Natural killer cell treated with Interleukin-12 subunit alpha and Interleukin-12 subunit beta and Interleukin-15 and Interleukin-18, amount 100 ng/mL, for 72 hours (primary cell): ENCODE measurements at regions not wholly inside any gene's neighbourhood (a gene's known extent, or its start where the extent isn't known, plus 50 kb on each side); places are given as distances from the start of the nearest gene placed in this dataset.

ENCODE experiments used
- ATAC-seq, 2 donors: fragments of 150-1000 bp; cut with Tn5 transposase in 1 of 2; sonication (Bioruptor Pico), chemical (Tn5 transposase) in 1 of 2; 2 replicates each; pipeline ENCODE4 v1.10.0; 2021
- DNase-seq: peaks from one replicate; pipeline ENCODE4 v3.0.0; 2022; ENCODE audit warnings: low spot score
- H3K27ac Mint-ChIP-seq, 2 donors: 1 replicate in 1 of 2; 2 replicates in 1 of 2; pipeline ENCODE4 v1.8.0; 2022; ENCODE audit warnings: mixed read lengths in 2 of 2, mild to moderate bottlenecking in 1 of 2, moderate library complexity in 1 of 2
- H3K27me3 Mint-ChIP-seq, 2 donors: 1 replicate in 1 of 2; 2 replicates in 1 of 2; pipeline ENCODE4 v1.8.0; 2022; ENCODE audit warnings: mixed read lengths in 2 of 2
- H3K36me3 Mint-ChIP-seq: one replicate; pipeline ENCODE4 v1.8.0; 2022; ENCODE audit warnings: mixed read lengths
- H3K4me1 Mint-ChIP-seq, 2 donors: 1 replicate in 1 of 2; 2 replicates in 1 of 2; pipeline ENCODE4 v1.8.0; 2022; ENCODE audit warnings: low read depth in 2 of 2, mixed read lengths in 2 of 2, mild to moderate bottlenecking in 1 of 2
- H3K4me3 Mint-ChIP-seq: one replicate; pipeline ENCODE4 v1.8.0; 2022; ENCODE audit warnings: mixed read lengths
- H3K9me3 Mint-ChIP-seq: 2 replicates; pipeline ENCODE4 v1.8.0; 2022; ENCODE audit warnings: mixed read lengths

GRCh38 chr6:137734005-137734874 is 132.8 kb upstream of the TNFAIP3 start:
- peaks cover 7 to 12% of the 10 kb centered on the region in 2 donors for H3K27me3 Mint-ChIP-seq
- no peaks in the 10 kb centered on the region for H3K36me3 Mint-ChIP-seq
- no peak overlapping the region for H3K27ac Mint-ChIP-seq
- H3K4me1 Mint-ChIP-seq = peaks cover 22 to 26% of the 10 kb centered on the region in 2 donors
- ATAC-seq (no peak), DNase-seq (no peak)
- no peak overlapping the region for H3K4me3 Mint-ChIP-seq
- H3K9me3 Mint-ChIP-seq = no peaks in the 10 kb centered on the region

GRCh38 chr6:137734875-137735182 is 132.2 kb upstream of the TNFAIP3 start:
- no peak overlapping the region for H3K4me3 Mint-ChIP-seq
- ATAC-seq = no peak
- peaks cover 22 to 26% of the 10 kb centered on the region in 2 donors for H3K4me1 Mint-ChIP-seq
- H3K27me3 Mint-ChIP-seq = peaks cover 7 to 12% of the 10 kb centered on the region in 2 donors
- no peak overlapping the region for H3K27ac Mint-ChIP-seq
- H3K36me3 Mint-ChIP-seq = no peaks in the 10 kb centered on the region
- no peaks in the 10 kb centered on the region for H3K9me3 Mint-ChIP-seq
- no peak for DNase-seq

GRCh38 chr6:137736048-137736818 is 130.8 kb upstream of the TNFAIP3 start:
- no peak overlapping the region for H3K4me3 Mint-ChIP-seq

GRCh38 chr6:137736911-137737310 is 130.1 kb upstream of the TNFAIP3 start:
- Mint-ChIP-seq H3K9me3 (peaks cover 3% of the 10 kb centered on the region), H3K4me1 (peaks cover 22 to 33% of the 10 kb centered on the region in 2 donors), H3K36me3 (no peaks in the 10 kb centered on the region), H3K27me3 (peaks cover 7 to 16% of the 10 kb centered on the region in 2 donors), H3K27ac (peak overlapping the region in 1 of 2 donors; percentile 66), H3K4me3 (no peak overlapping the region)
- no peak for DNase-seq
- ATAC-seq = no peak

More at GRCh38 chr6:137736048-137736818, 130.8 kb upstream of the TNFAIP3 start:
- no peak for ATAC-seq
- H3K27me3 Mint-ChIP-seq = peaks cover 7 to 16% of the 10 kb centered on the region in 2 donors
- peaks cover 22 to 34% of the 10 kb centered on the region in 2 donors for H3K4me1 Mint-ChIP-seq
- H3K9me3 Mint-ChIP-seq = peaks cover 3% of the 10 kb centered on the region
- no peaks in the 10 kb centered on the region for H3K36me3 Mint-ChIP-seq
- no peak for DNase-seq
- peak overlapping the region in 1 of 2 donors; percentile 66 for H3K27ac Mint-ChIP-seq

GRCh38 chr6:137737836-137738596 is 129.0 kb upstream of the TNFAIP3 start:
- Mint-ChIP-seq H3K27me3 (peaks cover 7 to 12% of the 10 kb centered on the region in 2 donors), H3K4me1 (peaks cover 22 to 29% of the 10 kb centered on the region in 2 donors), H3K27ac (peak overlapping the region in 1 of 2 donors; percentile 33), H3K4me3 (no peak overlapping the region), H3K9me3 (peaks cover 3% of the 10 kb centered on the region), H3K36me3 (no peaks in the 10 kb centered on the region)
- DNase-seq (no peak), ATAC-seq (peak; percentile 51 to 64)

DNA sequence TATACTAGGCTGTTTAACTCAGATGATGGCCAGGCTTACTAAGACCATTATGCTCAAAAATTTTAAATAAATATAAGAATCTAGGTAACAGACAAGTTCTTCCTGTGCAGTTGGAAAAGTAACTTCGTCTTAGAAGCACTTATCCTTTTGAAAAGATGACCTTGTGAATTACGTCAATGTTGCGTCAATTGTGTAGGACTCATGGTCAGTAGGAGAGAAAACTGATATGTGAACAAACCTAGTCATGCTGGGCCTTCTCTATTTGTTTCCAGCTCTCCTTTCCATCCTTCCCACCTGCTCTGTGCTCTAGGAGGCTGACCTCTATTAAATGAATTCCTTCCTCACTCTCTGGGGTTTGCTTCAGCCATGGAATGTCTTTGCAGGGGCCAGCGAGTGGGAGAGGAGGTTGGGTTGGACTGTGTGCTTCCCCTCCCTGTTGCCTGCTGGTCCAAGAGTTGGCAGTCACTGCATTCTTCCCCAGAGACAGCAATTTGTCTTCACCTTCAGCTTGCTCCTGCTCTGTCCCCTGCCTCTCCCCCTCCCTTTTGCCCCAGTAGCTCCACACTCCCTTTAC is 128.0 kb upstream of the TNFAIP3 start:
- peaks cover 4 to 12% of the 10 kb centered on the region in 2 donors for H3K27me3 Mint-ChIP-seq
- H3K9me3 Mint-ChIP-seq = peaks cover 3% of the 10 kb centered on the region
- ATAC-seq (no peak), DNase-seq (no peak)
- H3K4me1 Mint-ChIP-seq = peaks cover 22 to 30% of the 10 kb centered on the region in 2 donors
- no peaks in the 10 kb centered on the region for H3K36me3 Mint-ChIP-seq
- H3K27ac Mint-ChIP-seq = no peak overlapping the region
- H3K4me3 Mint-ChIP-seq = no peak overlapping the region

GRCh38 chr6:137739544-137739943 is 127.5 kb upstream of the TNFAIP3 start:
- H3K4me1 Mint-ChIP-seq = peaks cover 25 to 30% of the 10 kb centered on the region in 2 donors
- H3K4me3 Mint-ChIP-seq = no peak overlapping the region
- peaks cover 3% of the 10 kb centered on the region for H3K9me3 Mint-ChIP-seq
- no peaks in the 10 kb centered on the region for H3K36me3 Mint-ChIP-seq
- ATAC-seq (no peak), DNase-seq (no peak)
- peaks cover 0 to 12% of the 10 kb centered on the region in 2 donors for H3K27me3 Mint-ChIP-seq
- no peak overlapping the region for H3K27ac Mint-ChIP-seq

DNA sequence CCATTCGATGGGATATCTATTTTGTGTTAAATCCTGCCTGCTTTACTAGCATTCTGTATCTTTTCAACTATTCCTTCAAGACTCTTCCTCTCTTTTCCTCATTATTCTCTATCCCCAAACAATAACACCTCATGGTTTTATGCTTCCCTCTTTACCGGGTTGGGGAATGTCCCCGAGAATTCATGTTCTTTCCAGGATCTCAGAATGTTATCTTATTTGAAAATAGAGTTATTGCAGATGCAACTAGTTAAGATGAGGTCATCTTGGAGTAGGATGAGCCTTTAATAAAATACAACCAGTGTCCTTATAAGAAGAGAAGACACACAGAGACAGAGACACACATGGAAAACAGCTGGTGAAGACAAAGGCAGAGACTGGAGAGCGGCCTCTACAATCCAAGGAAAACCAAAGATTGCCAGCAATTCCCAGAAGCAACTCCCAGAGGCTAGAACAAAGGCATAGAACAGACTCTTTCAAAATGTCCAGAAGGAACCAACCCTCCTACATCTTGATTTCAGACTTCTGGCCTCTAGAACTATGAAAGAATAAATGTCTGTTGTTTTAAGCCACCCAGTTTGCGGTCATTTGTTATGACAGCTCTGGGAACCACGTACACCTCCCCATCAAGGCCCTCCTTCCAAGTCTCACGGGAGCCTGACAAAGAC is 126.8 kb upstream of the TNFAIP3 start:
- peaks cover 32 to 35% of the 10 kb centered on the region in 2 donors for H3K4me1 Mint-ChIP-seq
- peaks cover 0 to 12% of the 10 kb centered on the region in 2 donors for H3K27me3 Mint-ChIP-seq
- DNase-seq (no peak), ATAC-seq (no peak)
- H3K27ac Mint-ChIP-seq = peak overlapping the region in 1 of 2 donors; percentile 9
- H3K4me3 Mint-ChIP-seq = no peak overlapping the region
- no peaks in the 10 kb centered on the region for H3K36me3 Mint-ChIP-seq
- peaks cover 3% of the 10 kb centered on the region for H3K9me3 Mint-ChIP-seq

DNA sequence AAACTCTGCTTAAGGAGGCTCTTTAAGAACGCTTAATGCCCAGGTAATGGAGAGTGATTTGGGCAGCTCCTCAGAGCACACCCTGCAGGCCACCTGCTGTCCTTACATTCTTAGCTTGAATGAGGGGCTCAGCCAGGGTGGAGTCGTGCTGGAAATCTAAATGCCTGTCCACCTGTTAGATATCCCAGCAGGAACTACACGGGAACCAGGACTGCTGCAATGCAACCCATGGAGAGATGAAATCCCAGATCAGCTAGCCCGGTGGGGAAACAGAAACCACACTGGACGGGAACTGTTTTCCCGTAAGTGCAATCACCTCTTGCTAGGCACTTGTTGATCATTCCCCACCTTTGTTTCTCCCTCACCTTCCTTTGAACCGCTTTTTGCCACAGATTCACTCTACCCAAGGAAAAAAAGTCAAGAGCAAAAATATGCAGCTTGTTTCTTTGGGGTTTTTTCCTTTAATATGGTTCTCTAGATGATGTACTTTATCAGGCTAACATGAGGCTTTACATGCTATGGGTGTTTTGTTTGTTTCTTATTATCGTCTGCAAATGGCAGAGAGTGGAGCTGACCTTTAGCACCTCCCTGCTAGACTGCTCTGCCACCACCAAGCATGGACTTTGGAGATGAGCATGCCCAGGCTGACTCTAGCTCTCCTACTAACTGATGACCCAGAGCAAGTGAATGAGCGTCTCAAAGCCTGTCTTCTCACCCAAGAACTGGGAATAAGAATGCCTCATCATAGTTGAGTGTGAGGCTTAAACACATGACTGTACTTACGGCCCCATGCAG is 125.9 kb upstream of the TNFAIP3 start:
- no peak overlapping the region for H3K27ac Mint-ChIP-seq

GRCh38 chr6:137743493-137743892 is 123.6 kb upstream of the TNFAIP3 start:
- Mint-ChIP-seq H3K36me3 (no peaks in the 10 kb centered on the region), H3K9me3 (peaks cover 3% of the 10 kb centered on the region), H3K27ac (no peak overlapping the region), H3K27me3 (peaks cover 0 to 6% of the 10 kb centered on the region in 2 donors), H3K4me1 (peaks cover 14 to 33% of the 10 kb centered on the region in 2 donors), H3K4me3 (no peak overlapping the region)
- ATAC-seq (no peak), DNase-seq (no peak)

More for the DNA sequence above, 125.9 kb upstream of the TNFAIP3 start:
- H3K9me3 Mint-ChIP-seq = peaks cover 3% of the 10 kb centered on the region
- ATAC-seq (no peak), DNase-seq (no peak)
- peaks cover 30 to 38% of the 10 kb centered on the region in 2 donors for H3K4me1 Mint-ChIP-seq
- no peaks in the 10 kb centered on the region for H3K36me3 Mint-ChIP-seq
- H3K27me3 Mint-ChIP-seq = peaks cover 0 to 8% of the 10 kb centered on the region in 2 donors
- no peak overlapping the region for H3K4me3 Mint-ChIP-seq

DNA sequence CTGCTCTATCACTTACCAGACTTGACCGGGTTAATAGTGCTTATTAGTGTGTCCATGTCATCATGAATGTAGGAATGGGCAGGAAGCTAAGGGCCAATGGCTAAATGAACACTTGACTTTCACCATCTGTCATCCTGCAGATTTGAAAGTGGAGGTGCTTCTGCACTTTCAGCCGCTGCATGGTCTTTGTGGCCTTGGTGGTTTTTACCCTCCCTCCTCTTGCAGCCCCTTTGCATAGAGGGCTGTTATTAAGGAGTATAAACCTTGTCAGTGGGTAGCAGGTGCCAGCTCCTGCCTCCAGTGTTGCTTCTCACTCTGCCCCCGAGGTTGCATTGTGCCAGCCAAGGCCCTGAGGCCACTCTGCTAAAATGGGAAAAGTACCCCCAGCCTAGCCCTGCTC is 122.2 kb upstream of the TNFAIP3 start:
- ATAC-seq (no peak), DNase-seq (no peak)
- Mint-ChIP-seq H3K27ac (no peak overlapping the region), H3K36me3 (no peaks in the 10 kb centered on the region), H3K27me3 (peaks cover 0 to 6% of the 10 kb centered on the region in 2 donors), H3K4me1 (peaks cover 14 to 34% of the 10 kb centered on the region in 2 donors), H3K4me3 (no peak overlapping the region), H3K9me3 (peaks cover 3% of the 10 kb centered on the region)

DNA sequence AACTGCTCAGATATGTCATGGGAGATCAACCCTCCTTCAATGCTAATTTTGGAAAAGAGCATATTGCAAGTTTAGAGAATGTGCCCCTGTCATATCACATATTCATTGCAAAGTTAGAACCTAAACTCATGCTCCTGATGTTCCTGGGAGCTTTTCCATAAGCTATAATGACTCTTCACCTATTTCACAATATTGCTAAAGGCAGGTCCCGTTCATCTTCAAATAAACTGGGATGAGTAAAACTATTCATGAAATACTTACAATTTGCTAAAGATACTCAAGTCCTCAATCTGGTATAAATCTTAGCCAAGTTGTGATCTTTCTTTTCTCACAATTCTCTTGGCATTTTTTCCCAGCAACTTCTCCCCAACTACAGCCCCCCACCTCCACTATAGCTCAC is 121.7 kb upstream of the TNFAIP3 start:
- Mint-ChIP-seq H3K9me3 (no peaks in the 10 kb centered on the region), H3K27ac (no peak overlapping the region), H3K4me3 (no peak overlapping the region), H3K4me1 (peaks cover 14 to 33% of the 10 kb centered on the region in 2 donors), H3K36me3 (no peaks in the 10 kb centered on the region), H3K27me3 (peaks cover 0 to 2% of the 10 kb centered on the region in 2 donors)
- no peak for ATAC-seq
- no peak for DNase-seq
